Heart left ventricle (tissue), 16 donors: ENCODE measurements at regions not wholly inside any gene's neighbourhood (a gene's known extent, or its start where the extent isn't known, plus 50 kb on each side); places are given as distances from the start of the nearest gene placed in this dataset.
"Not testable (repeated sequence)": the region's sequence is repeated elsewhere in the genome, so short reads cannot be mapped to it uniquely, and the experiment has no call there.

ENCODE experiments used
- ATAC-seq, 4 donors: fragments of 200-7000 bp; cut with Tn5 transposase; one replicate each; pipeline ENCODE4 v1.9.1; 2020 to 2022; ENCODE audit warnings: moderate library complexity in 4 of 4, mild to moderate bottlenecking in 3 of 4, moderate number of reproducible peaks in 1 of 4
- DNase-seq, 5 donors: peaks; one replicate each; pipeline ENCODE4 v3.0.0-alpha.2; 2020
- H3K27ac ChIP-seq, 12 donors: fragments of 200-600 bp; sonication (generic) in 4 of 12; one replicate each; pipeline versions ENCODE4 v1.5.0 to v1.8.0; 2016 to 2022; ENCODE audit warnings: mild to moderate bottlenecking in 2 of 12
- H3K27me3 ChIP-seq, 9 donors: fragments of 200-600 bp; sonication (generic) in 2 of 9; one replicate each; pipeline versions ENCODE4 v1.5.1 to v1.8.0; 2016 to 2022; ENCODE audit warnings: mild to moderate bottlenecking in 3 of 9
- H3K36me3 ChIP-seq, 9 donors: fragments of 200-600 bp; sonication (generic) in 2 of 9; one replicate each; pipeline versions ENCODE4 v1.5.0 to v1.8.0; 2018 to 2022; ENCODE audit warnings: mild to moderate bottlenecking in 2 of 9
- H3K4me1 ChIP-seq, 12 donors: fragments of 200-600 bp; sonication (generic) in 4 of 12; one replicate each; pipeline versions ENCODE4 v1.5.0 to v1.8.0; 2016 to 2022; ENCODE audit warnings: mild to moderate bottlenecking in 3 of 12
- H3K4me3 ChIP-seq, 12 donors: fragments of 200-600 bp; sonication (generic) in 4 of 12; one replicate each; pipeline versions ENCODE4 v1.5.0 to v1.8.0; 2017 to 2022; ENCODE audit warnings: mild to moderate bottlenecking in 9 of 12, moderate library complexity in 4 of 12
- H3K9me3 ChIP-seq, 12 donors: fragments of 200-600 bp; sonication (generic) in 4 of 12; one replicate each; pipeline versions ENCODE4 v1.5.0 to v1.8.0; 2016 to 2022; ENCODE audit warnings: mild to moderate bottlenecking in 1 of 12
- POLR2A ChIP-seq, 2 donors: fragments of 450-650 bp; IDR thresholded peaks; one replicate each; pipeline ENCODE4 v1.6.1; 2017; ENCODE audit warnings: antibody characterized with exemption in 2 of 2, mild to moderate bottlenecking in 2 of 2, moderate library complexity in 2 of 2
- WGBS, 4 donors: extraction: QIAGEN DNeasy Blood & Tissue Kit in 2 of 4; methylation state at CpG; one replicate each; pipeline versions ENCODE4 v1.1.5 to v1.1.7; 2013 to 2018; 5-methylcytosine and 5-hydroxymethylcytosine counted together
- intact Hi-C, 10 donors: fragments of 100-400 bp; cut with DNase I; formaldehyde crosslinking; loops; one replicate each; pipeline versions ENCODE4 v1.11.1 to v1.14.2; 2022
- TF ChIP-seq, protein P1 (sequence below), 12 donors: fragments of 200-600 bp; sonication (generic) in 4 of 12; IDR thresholded peaks; one replicate each; pipeline versions ENCODE4 v1.5.0 to v1.8.0; 2018 to 2022; ENCODE audit warnings: antibody characterized with exemption in 12 of 12, mild to moderate bottlenecking in 5 of 12
- donor health status: ischemic (EF 13 %, LVEDD 7.1; RV severe dilation, severe dysfunction).
- donor health status: healthy with polysubstance abuse.
- donor health status: DM: no; HTN: yes; CAD: no.
- donor health status: DM: no; HTN: no; CAD: no.
- donor health status: ischemic (EF 25% LVEDD 6.9; RV normal size, moderate dysfunction).
- donor health status: ischemic (EF 25% LVEDD 5.7; RV mildly dilated, moderate dysfunction).
- donor health status: healthy.
- donor health status: DM: yes; HTN: yes; CAD: no.
- donor health status: ischemic (EF 35%, LVEDD 5.7; RV mildly dilated, moderate dysfunction).
- donor health status: nonischemic (EF 11% LVEDD 7.7; RV severe dilation, severe dysfunction).
- donor health status: DM: yes; HTN: yes; CAD: no.
- donor health status: PGD.
- donor health status: ischemic (EF 29% LVEDD 5.4; RV normal size, mild dysfunction).
- donor health status: nonischemic (EF 23%, LVEDD 6.1; RV moderate dilation, normal function).

DNA sequence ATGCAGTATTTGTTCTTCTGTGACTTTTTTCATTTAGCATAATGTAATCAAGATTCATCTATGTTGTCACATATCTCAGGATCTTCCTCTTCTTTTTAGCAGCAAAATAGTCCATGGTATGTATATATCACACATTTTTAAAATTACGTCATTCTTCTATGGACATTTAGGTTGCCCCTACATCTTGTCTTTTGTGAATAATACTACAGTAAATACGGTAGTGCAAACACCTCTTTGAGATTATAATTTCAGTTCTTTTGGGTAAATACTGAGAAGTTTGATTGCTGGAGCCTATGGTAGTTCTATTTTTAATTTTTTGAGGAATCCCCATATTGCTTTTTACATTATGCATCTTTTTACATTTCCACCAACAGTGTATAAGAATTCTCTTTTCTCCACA lies 1174.9 kb downstream of the NSUN3 start:
- no peaks in the 10 kb centered on the region for H3K27me3 ChIP-seq
- TF ChIP-seq POLR2A (IDR thresholded peaks at IDR 0.05), result no peak
- TF ChIP-seq, protein P1, sequence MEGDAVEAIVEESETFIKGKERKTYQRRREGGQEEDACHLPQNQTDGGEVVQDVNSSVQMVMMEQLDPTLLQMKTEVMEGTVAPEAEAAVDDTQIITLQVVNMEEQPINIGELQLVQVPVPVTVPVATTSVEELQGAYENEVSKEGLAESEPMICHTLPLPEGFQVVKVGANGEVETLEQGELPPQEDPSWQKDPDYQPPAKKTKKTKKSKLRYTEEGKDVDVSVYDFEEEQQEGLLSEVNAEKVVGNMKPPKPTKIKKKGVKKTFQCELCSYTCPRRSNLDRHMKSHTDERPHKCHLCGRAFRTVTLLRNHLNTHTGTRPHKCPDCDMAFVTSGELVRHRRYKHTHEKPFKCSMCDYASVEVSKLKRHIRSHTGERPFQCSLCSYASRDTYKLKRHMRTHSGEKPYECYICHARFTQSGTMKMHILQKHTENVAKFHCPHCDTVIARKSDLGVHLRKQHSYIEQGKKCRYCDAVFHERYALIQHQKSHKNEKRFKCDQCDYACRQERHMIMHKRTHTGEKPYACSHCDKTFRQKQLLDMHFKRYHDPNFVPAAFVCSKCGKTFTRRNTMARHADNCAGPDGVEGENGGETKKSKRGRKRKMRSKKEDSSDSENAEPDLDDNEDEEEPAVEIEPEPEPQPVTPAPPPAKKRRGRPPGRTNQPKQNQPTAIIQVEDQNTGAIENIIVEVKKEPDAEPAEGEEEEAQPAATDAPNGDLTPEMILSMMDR (IDR thresholded peaks at IDR 0.05), result no peak
- no peak for ATAC-seq
- no peak overlapping the region for H3K4me3 ChIP-seq
- H3K27ac ChIP-seq, result no peak overlapping the region
- no peaks in the 10 kb centered on the region for H3K36me3 ChIP-seq
- DNase-seq, result no peak
- WGBS, 4 donors, result 38 to 47% (median 44%) methylated on average over 2 of the region's 2 CpGs
- H3K9me3 ChIP-seq, result peaks cover 0 to 3% (median 0%) of the 10 kb centered on the region in 12 donors
- no peaks in the 10 kb centered on the region for H3K4me1 ChIP-seq
- intact Hi-C loops, result no loop called here

DNA sequence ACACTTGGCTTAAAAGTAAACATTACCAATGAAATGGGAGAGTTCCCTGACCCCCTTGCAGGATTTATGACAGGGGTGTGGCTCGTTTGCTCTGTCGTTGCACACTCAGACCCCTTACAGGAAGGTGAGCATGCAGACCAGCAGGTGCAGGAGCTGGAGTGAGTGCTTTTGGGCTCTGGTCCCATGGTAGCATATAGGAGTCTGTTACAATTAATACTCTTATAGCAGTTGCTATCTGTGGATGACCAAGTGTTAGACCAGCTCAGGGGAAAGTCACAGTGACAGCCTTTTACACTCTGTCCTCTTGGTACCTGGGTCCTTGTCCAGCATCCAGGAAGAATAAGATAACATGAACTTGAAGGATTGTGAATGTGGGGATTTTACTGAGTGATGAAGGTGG lies 1177.5 kb downstream of the NSUN3 start:
- Histone ChIP-seq H3K27me3 (no peaks in the 10 kb centered on the region), H3K4me3 (no peak overlapping the region), H3K9me3 (peaks cover 0 to 3% (median 0%) of the 10 kb centered on the region in 12 donors), H3K36me3 (no peaks in the 10 kb centered on the region), H3K27ac (no peak overlapping the region), H3K4me1 (no peaks in the 10 kb centered on the region)
- no peak for ATAC-seq
- no peak for DNase-seq
- no peak for TF ChIP-seq POLR2A (IDR thresholded peaks at IDR 0.05)
- TF ChIP-seq, protein P1 (IDR thresholded peaks at IDR 0.05), result no peak
- WGBS, 4 donors, result 69 to 80% (median 77%) methylated on average over 2 of the region's 2 CpGs
- intact Hi-C loops, result no loop called here

DNA sequence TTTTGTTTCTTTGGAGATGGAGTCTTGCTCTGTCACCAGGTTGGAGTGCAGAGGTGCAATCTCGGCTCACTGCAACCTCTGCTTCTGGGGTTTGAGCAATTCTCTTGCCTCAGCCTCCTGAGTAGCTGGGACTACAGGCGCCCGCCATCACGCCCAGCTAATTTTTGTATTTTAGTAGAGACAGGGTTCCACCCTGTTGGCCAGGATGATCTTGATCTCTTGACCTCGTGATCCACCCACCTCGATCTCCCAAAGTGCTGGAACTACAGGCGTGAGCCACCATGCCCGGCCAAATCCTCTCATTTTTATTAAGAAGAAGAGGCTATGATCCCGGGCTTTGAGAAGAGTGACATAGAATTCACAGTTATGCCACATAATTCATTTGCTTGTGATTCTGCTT lies 1178.4 kb downstream of the NSUN3 start:
- intact Hi-C loops, H3K4me1 ChIP-seq, H3K27me3 ChIP-seq, DNase-seq, H3K27ac ChIP-seq, H3K36me3 ChIP-seq, H3K4me3 ChIP-seq, H3K9me3 ChIP-seq, ATAC-seq: not testable (repeated sequence)
- 81 to 92% (median 90%) methylated on average over 9 of the region's 9 CpGs for WGBS, 4 donors

GRCh38 chr3:95246413-95246812 lies 1183.6 kb downstream of the NSUN3 start:
- Histone ChIP-seq H3K36me3 (no peaks in the 10 kb centered on the region), H3K9me3 (peaks cover 0 to 5% (median 0%) of the 10 kb centered on the region in 12 donors), H3K27me3 (no peaks in the 10 kb centered on the region), H3K4me3 (no peak overlapping the region), H3K27ac (no peak overlapping the region), H3K4me1 (no peaks in the 10 kb centered on the region)
- WGBS, 4 donors, result 78 to 82% (median 80%) methylated on average over 5 of the region's 5 CpGs
- TF ChIP-seq POLR2A (IDR thresholded peaks at IDR 0.05), result no peak
- TF ChIP-seq, protein P1 (IDR thresholded peaks at IDR 0.05), result no peak
- DNase-seq, result no peak
- ATAC-seq, result no peak
- intact Hi-C loops, result no loop called here

- no peaks in the 10 kb centered on the region for H3K36me3 ChIP-seq
- intact Hi-C loops, result no loop called here
- no peaks in the 10 kb centered on the region for H3K27me3 ChIP-seq
- TF ChIP-seq POLR2A (IDR thresholded peaks at IDR 0.05), result no peak
- TF ChIP-seq, protein P1 (IDR thresholded peaks at IDR 0.05), result no peak
- no peak overlapping the region for H3K27ac ChIP-seq
- H3K4me1 ChIP-seq, result no peaks in the 10 kb centered on the region
- H3K9me3 ChIP-seq, result peaks cover 0 to 23% (median 0%) of the 10 kb centered on the region in 12 donors
- no peak overlapping the region for H3K4me3 ChIP-seq
- DNase-seq, result no peak
- ATAC-seq, result no peak
Observed at GRCh38 chr3:95254061-95254460, 1191.2 kb downstream of the NSUN3 start.
